ENCODE measurements at regions not wholly inside any gene's neighbourhood (a gene's known extent, or its start where the extent isn't known, plus 50 kb on each side); places are given as distances from the start of the nearest gene placed in this dataset.
"Not testable (repeated sequence)": the region's sequence is repeated elsewhere in the genome, so short reads cannot be mapped to it uniquely, and the experiment has no call there.

GRCh38 chr14:89660625-89661233 lies 243.7 kb upstream of the FOXN3 start:
- not testable (repeated sequence) for TF ChIP-seq CTCF (IDR thresholded peaks at IDR 0.05; ENCODE audit: low read depth, low read length); EZH2phosphoT487 (IDR thresholded peaks at IDR 0.05; ENCODE audit: low read depth)

Measured in OCI-LY3 (cell line).